SK-N-SH (cell line): ENCODE measurements at regions not wholly inside any gene's neighbourhood (a gene's known extent, or its start where the extent isn't known, plus 50 kb on each side); places are given as distances from the start of the nearest gene placed in this dataset.
A peak's percentile ranks its signal among the peaks of the same experiment; 100 is the strongest.

Experiments used
- CTCF ChIA-PET: fragments of 300-600, 350-600 bp; formaldehyde crosslinking; extraction: SDS; loops from one replicate; lab custom pipeline; 2021; lab: Yijun Ruan, JAX
- POLR2A ChIA-PET: fragments of 350-600 bp; sonication (Branson Sonifier 250); formaldehyde crosslinking; extraction: SDS; loops from one replicate; lab custom pipeline; 2020; ENCODE audit warnings: antibody characterized with exemption, inconsistent platforms; lab: Yijun Ruan, JAX
- DNase-seq: peaks from one replicate; pipeline ENCODE4 v3.0.0; 2012
- H2AFZ ChIP-seq: fragments of 200-600 bp; sonication (generic); 2 replicates; pipeline ENCODE4 v1.8.1; 2016; ENCODE audit warnings: antibody characterized with exemption, mild to moderate bottlenecking, low read depth
- H3F3A ChIP-seq: fragments of 200-600 bp; sonication (generic); replicated peaks from 2 replicates; pipeline ENCODE3; 2016; ENCODE audit warnings: antibody characterized with exemption, mild to moderate bottlenecking; ENCODE audit not compliant: insufficient read depth
- H3K27ac ChIP-seq, 2 experiments: fragments of 200-500 bp in 1 of 2; fragments of 200-600 bp in 1 of 2; sonication (Bioruptor generic) in 1 of 2; sonication (generic), shearing (Covaris generic) in 1 of 2; 2 replicates each; pipeline versions ENCODE4 v1.5.1 to v1.6.1; 2014 to 2016; ENCODE audit warnings: low read depth in 2 of 2, inconsistent platforms in 1 of 2, low read length in 1 of 2, mild to moderate bottlenecking in 1 of 2, mixed read lengths in 1 of 2
- H3K27me3 ChIP-seq: fragments of 200-600 bp; sonication (generic), shearing (Covaris generic); 2 replicates; pipeline ENCODE4 v1.6.1; 2016; ENCODE audit warnings: mixed run types; ENCODE audit not compliant: insufficient read depth
- H3K36me3 ChIP-seq, 2 experiments: fragments of 200-500 bp in 1 of 2; fragments of 200-600 bp in 1 of 2; sonication (Bioruptor generic) in 1 of 2; sonication (generic) in 1 of 2; replicated peaks in 1 of 2; 2 replicates each; pipeline versions ENCODE3 to v1.5.1; 2014 to 2016; ENCODE audit warnings: low read length in 1 of 2, mild to moderate bottlenecking in 1 of 2; ENCODE audit not compliant: insufficient read depth in 2 of 2, control insufficient read depth in 1 of 2
- H3K4me1 ChIP-seq, 2 experiments: fragments of 200-500 bp in 1 of 2; fragments of 200-600 bp in 1 of 2; sonication (Bioruptor generic) in 1 of 2; sonication (generic), shearing (Covaris generic) in 1 of 2; 2 replicates each; pipeline versions ENCODE4 v1.5.1 to v1.6.1; 2014 to 2016; ENCODE audit warnings: low read depth in 1 of 2, low read length in 1 of 2, mixed run types in 1 of 2; ENCODE audit not compliant: insufficient read depth in 2 of 2, control insufficient read depth in 1 of 2
- H3K4me2 ChIP-seq: fragments of 200-600 bp; sonication (generic), shearing (Covaris generic); 2 replicates; pipeline ENCODE4 v1.6.1; 2017; ENCODE audit warnings: mixed run types
- H3K4me3 ChIP-seq, 2 experiments: fragments of 200-500 bp in 1 of 2; fragments of 200-600 bp in 1 of 2; sonication (Bioruptor generic) in 1 of 2; sonication (generic), shearing (Covaris generic) in 1 of 2; 2 replicates each; pipeline versions ENCODE4 v1.5.1 to v1.8.1; 2014 to 2016; ENCODE audit warnings: low read depth in 2 of 2, inconsistent platforms in 1 of 2, low read length in 1 of 2, mild to moderate bottlenecking in 1 of 2, mixed read lengths in 1 of 2, moderate library complexity in 1 of 2
- H3K79me2 ChIP-seq: fragments of 200-600 bp; sonication (generic); 2 replicates; pipeline ENCODE4 v1.8.1; 2017; ENCODE audit warnings: mild to moderate bottlenecking; ENCODE audit not compliant: insufficient read depth
- H3K9ac ChIP-seq: fragments of 200-600 bp; sonication (generic); 2 replicates; pipeline ENCODE4 v1.6.1; 2017; ENCODE audit warnings: mixed run types
- H3K9me2 ChIP-seq: fragments of 200-600 bp; sonication (generic); 2 replicates; pipeline ENCODE4 v1.6.1; 2017; ENCODE audit warnings: mixed run types
- H3K9me3 ChIP-seq: fragments of 200-600 bp; sonication (generic); 2 replicates; pipeline ENCODE4 v1.6.1; 2017; ENCODE audit warnings: mixed run types, mild to moderate bottlenecking, moderate library complexity
- H4K20me1 ChIP-seq: fragments of 200-600 bp; sonication (generic); 2 replicates; pipeline ENCODE4 v1.6.1; 2017; ENCODE audit warnings: mild to moderate bottlenecking, mixed run types; ENCODE audit not compliant: insufficient read depth
- CTCF ChIP-seq: fragments of 200-600 bp; sonication (generic); IDR thresholded peaks from 2 replicates; pipeline ENCODE4 v1.6.1; 2017; ENCODE audit warnings: antibody characterized with exemption, mild to moderate bottlenecking, moderate library complexity
- EP300 ChIP-seq, 2 experiments: IDR thresholded peaks; 2 replicates each; pipeline versions ENCODE4 v1.4.0 to v1.6.1; 2012; ENCODE audit warnings: borderline replicate concordance in 1 of 2, low read depth in 1 of 2, low read length in 1 of 2
- EZH2phosphoT487 ChIP-seq: fragments of 200-600 bp; sonication (generic); IDR thresholded peaks from 2 replicates; pipeline ENCODE4 v1.6.1; 2017; ENCODE audit warnings: low read depth, mixed run types, mild to moderate bottlenecking, antibody characterized with exemption, moderate library complexity, borderline replicate concordance
- GABPA ChIP-seq: IDR thresholded peaks from 2 replicates; pipeline ENCODE4 v1.4.0; 2012; ENCODE audit warnings: low read depth, mild to moderate bottlenecking
- GATA2 ChIP-seq: sonication (generic); formaldehyde crosslinking; IDR thresholded peaks from 2 replicates; pipeline ENCODE4 v1.5.0; 2020; ENCODE audit warnings: mild to moderate bottlenecking, missing genetic modification reagents
- IRF3 ChIP-seq: fragments of 150-350 bp; IDR thresholded peaks from 2 replicates; pipeline ENCODE4 v1.6.1; 2016; ENCODE audit warnings: mild to moderate bottlenecking, low read depth, low read length
- NFIC ChIP-seq: IDR thresholded peaks from 2 replicates; pipeline ENCODE4 v1.4.0; 2012; ENCODE audit warnings: borderline replicate concordance
- RXRA ChIP-seq: IDR thresholded peaks from 2 replicates; pipeline ENCODE4 v1.4.0; 2012; ENCODE audit warnings: low read depth, mild to moderate bottlenecking, borderline replicate concordance
- SMC3 ChIP-seq: IDR thresholded peaks from 2 replicates; pipeline ENCODE4 v1.6.1; 2012; ENCODE audit warnings: low read depth, low read length, improper control_type of control experiment
- USF2 ChIP-seq: fragments of 150-350 bp; IDR thresholded peaks from 2 replicates; pipeline ENCODE4 v1.6.1; 2017; ENCODE audit warnings: antibody characterized with exemption, low read length, low read depth, borderline replicate concordance
- YY1 ChIP-seq: IDR thresholded peaks from 2 replicates; pipeline ENCODE4 v1.4.0; 2012; ENCODE audit warnings: low read depth, mild to moderate bottlenecking
- WGBS: methylation state at CpG from one replicate; pipeline ENCODE4 v1.1.6; 2017; ENCODE audit warnings: low lambda C conversion rate; 5-methylcytosine and 5-hydroxymethylcytosine counted together

- POLR2A ChIA-PET: no interaction called here
- Histone ChIP-seq H2AFZ (no peak overlapping the region), H3K9ac (no peak overlapping the region), H3K36me3 (no peaks in the 10 kb centered on the region), H3K79me2 (no peaks in the 10 kb centered on the region), H3K27ac (no peak overlapping the region), H3K4me2 (no peak overlapping the region), H4K20me1 (no peaks in the 10 kb centered on the region), H3K9me3 (no peaks in the 10 kb centered on the region), H3K4me3 (no peak overlapping the region), H3K27me3 (no peaks in the 10 kb centered on the region), H3K4me1 (no peaks in the 10 kb centered on the region; a peak in 1 of 4 replicates), H3F3A (no peaks in the 10 kb centered on the region), H3K9me2 (no peaks in the 10 kb centered on the region)
- WGBS: 34% methylated on average over 2 of the region's 2 CpGs
- CTCF ChIA-PET: interaction anchor here (1.3 kb wide), 1 partner anchor 13 kb away, joined by 4 read pairs; no protein-coding TSS in a partner anchor
- TF ChIP-seq RXRA (no peak), YY1 (no peak), IRF3 (no peak), CTCF (no peak), EP300 (IDR thresholded peaks at IDR 0.05; ENCODE audit: borderline replicate concordance in 1 of 2, low read depth in 1 of 2, low read length in 1 of 2) (no peak), USF2 (no peak), GATA2 (no peak), NFIC (no peak), EZH2phosphoT487 (no peak), SMC3 (no peak), GABPA (no peak)
- TF ChIP-seq, all 33 proteins: peak for 0
- no peak for DNase-seq
Observed at GRCh38 chr5:165272436-165272835, 1767.0 kb downstream of the MAT2B start.

- no peaks in the 10 kb centered on the region for H3K27me3 ChIP-seq
- H3F3A ChIP-seq: no peaks in the 10 kb centered on the region
- WGBS: 12% methylated on average over 1 of the region's 1 CpG
- DNase-seq: peak; percentile 8
- TF ChIP-seq RXRA: no peak
- no peak overlapping the region for H2AFZ ChIP-seq
- H3K4me3 ChIP-seq: no peak overlapping the region
- no peaks in the 10 kb centered on the region; a peak in 1 of 4 replicates for H3K4me1 ChIP-seq
- H3K9me2 ChIP-seq: no peaks in the 10 kb centered on the region
- H4K20me1 ChIP-seq: no peaks in the 10 kb centered on the region
- no peak overlapping the region for H3K9ac ChIP-seq
- H3K4me2 ChIP-seq: no peak overlapping the region
- no peak overlapping the region for H3K27ac ChIP-seq
- H3K9me3 ChIP-seq: no peaks in the 10 kb centered on the region
- H3K79me2 ChIP-seq: no peaks in the 10 kb centered on the region
- ChIA-PET CTCF (no interaction called here), POLR2A (no interaction called here)
- H3K36me3 ChIP-seq: no peaks in the 10 kb centered on the region
Observed at GRCh38 chr5:165277661-165278060, 1772.2 kb downstream of the MAT2B start.
